Left lung (tissue), 4 donors: ENCODE measurements at regions not wholly inside any gene's neighbourhood (a gene's known extent, or its start where the extent isn't known, plus 50 kb on each side); places are given as distances from the start of the nearest gene placed in this dataset.

Experiments
- ATAC-seq: fragments of 200-7000 bp; cut with Tn5 transposase; one replicate; pipeline ENCODE4 v1.9.1; 2020; ENCODE audit warnings: moderate library complexity
- DNase-seq, 4 donors: peaks; one replicate each; pipeline ENCODE4 v3.0.0-alpha.2; 2013 to 2020
- H3K27ac ChIP-seq, 2 donors: fragments of 200-600 bp; sonication (generic) in 1 of 2; one replicate each; pipeline versions ENCODE4 v1.5.0 to v1.8.0; 2020 to 2021
- H3K27me3 ChIP-seq, 2 donors: fragments of 200-600 bp; sonication (generic) in 1 of 2; one replicate each; pipeline versions ENCODE4 v1.5.0 to v1.8.0; 2020 to 2021
- H3K36me3 ChIP-seq, 2 donors: fragments of 200-600 bp; sonication (generic) in 1 of 2; one replicate each; pipeline versions ENCODE4 v1.5.0 to v1.8.0; 2020 to 2021
- H3K4me1 ChIP-seq, 2 donors: fragments of 200-600 bp; one replicate each; pipeline ENCODE4 v1.8.0; 2021
- H3K4me3 ChIP-seq, 2 donors: fragments of 200-600 bp; sonication (generic) in 1 of 2; one replicate each; pipeline versions ENCODE4 v1.5.0 to v1.8.0; 2020 to 2021; ENCODE audit warnings: mild to moderate bottlenecking in 1 of 2
- H3K9me3 ChIP-seq, 2 donors: fragments of 200-600 bp; sonication (generic) in 1 of 2; one replicate each; pipeline versions ENCODE4 v1.5.0 to v1.8.0; 2020 to 2021
- intact Hi-C, 2 donors: fragments of 100-400 bp; cut with DNase I; formaldehyde crosslinking; loops; one replicate each; pipeline versions ENCODE4 v1.11.2 to v1.14.2; 2022
- TF ChIP-seq, protein P1 (sequence below), 2 donors: fragments of 200-600 bp; sonication (generic) in 1 of 2; IDR thresholded peaks; one replicate each; pipeline versions ENCODE4 v1.5.0 to v1.8.0; 2021; ENCODE audit warnings: antibody characterized with exemption in 2 of 2
- donor health status: DM: no; HTN: yes; CAD: no.
- donor health status: DM: no; HTN: no; CAD: no.

DNA sequence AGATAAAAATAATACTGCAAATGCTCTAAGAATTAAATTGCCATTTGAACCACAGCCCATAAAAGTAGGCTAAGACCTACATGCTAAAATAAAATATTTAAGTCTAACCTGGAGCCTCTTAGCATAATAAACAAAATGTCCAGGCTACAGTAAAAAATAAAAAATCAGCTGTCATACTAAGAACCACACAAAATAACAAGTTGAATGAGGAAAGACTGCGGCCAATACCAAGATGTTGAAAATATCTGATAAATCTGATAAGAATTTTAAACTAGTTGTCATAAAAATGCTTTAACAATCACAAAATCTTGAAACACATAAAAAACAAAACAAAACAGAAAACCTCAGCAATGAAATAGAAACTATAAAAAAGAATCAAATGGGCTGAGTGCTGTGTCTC is 336.9 kb upstream of the MSX2 start:
- Histone ChIP-seq H3K27ac (no peak overlapping the region), H3K27me3 (peaks cover 0 to 51% of the 10 kb centered on the region in 2 donors), H3K4me1 (no peaks in the 10 kb centered on the region), H3K9me3 (no peaks in the 10 kb centered on the region), H3K4me3 (no peak overlapping the region), H3K36me3 (no peaks in the 10 kb centered on the region)
- ATAC-seq (no peak), DNase-seq (no peak)
- intact Hi-C loops: no loop called here
- TF ChIP-seq, protein P1, sequence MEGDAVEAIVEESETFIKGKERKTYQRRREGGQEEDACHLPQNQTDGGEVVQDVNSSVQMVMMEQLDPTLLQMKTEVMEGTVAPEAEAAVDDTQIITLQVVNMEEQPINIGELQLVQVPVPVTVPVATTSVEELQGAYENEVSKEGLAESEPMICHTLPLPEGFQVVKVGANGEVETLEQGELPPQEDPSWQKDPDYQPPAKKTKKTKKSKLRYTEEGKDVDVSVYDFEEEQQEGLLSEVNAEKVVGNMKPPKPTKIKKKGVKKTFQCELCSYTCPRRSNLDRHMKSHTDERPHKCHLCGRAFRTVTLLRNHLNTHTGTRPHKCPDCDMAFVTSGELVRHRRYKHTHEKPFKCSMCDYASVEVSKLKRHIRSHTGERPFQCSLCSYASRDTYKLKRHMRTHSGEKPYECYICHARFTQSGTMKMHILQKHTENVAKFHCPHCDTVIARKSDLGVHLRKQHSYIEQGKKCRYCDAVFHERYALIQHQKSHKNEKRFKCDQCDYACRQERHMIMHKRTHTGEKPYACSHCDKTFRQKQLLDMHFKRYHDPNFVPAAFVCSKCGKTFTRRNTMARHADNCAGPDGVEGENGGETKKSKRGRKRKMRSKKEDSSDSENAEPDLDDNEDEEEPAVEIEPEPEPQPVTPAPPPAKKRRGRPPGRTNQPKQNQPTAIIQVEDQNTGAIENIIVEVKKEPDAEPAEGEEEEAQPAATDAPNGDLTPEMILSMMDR (IDR thresholded peaks at IDR 0.05): no peak

DNA sequence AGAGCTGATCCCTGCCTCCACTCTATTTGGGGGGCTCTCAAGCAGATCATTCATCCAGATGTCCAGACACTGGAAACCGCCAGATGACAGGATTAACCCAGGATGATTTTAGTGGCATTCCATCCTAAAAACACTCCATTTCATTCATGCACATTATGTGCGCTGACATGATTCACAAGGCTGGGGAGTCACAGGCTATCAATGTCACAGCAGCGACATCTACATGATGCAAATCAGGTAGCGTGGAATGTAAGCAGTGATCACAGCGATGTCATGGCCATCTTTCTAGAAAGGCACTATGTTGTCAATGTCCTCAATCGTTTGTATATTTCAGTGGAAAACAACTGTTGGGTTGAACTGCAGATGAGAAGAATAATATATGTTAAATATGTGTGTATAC is 331.5 kb upstream of the MSX2 start:
- Histone ChIP-seq H3K27ac (no peak overlapping the region), H3K9me3 (no peaks in the 10 kb centered on the region), H3K4me3 (no peak overlapping the region), H3K4me1 (no peaks in the 10 kb centered on the region), H3K36me3 (no peaks in the 10 kb centered on the region), H3K27me3 (peaks cover 0 to 47% of the 10 kb centered on the region in 2 donors)
- intact Hi-C loops: no loop called here
- DNase-seq (no peak), ATAC-seq (no peak)
- TF ChIP-seq, protein P1 (IDR thresholded peaks at IDR 0.05): no peak

DNA sequence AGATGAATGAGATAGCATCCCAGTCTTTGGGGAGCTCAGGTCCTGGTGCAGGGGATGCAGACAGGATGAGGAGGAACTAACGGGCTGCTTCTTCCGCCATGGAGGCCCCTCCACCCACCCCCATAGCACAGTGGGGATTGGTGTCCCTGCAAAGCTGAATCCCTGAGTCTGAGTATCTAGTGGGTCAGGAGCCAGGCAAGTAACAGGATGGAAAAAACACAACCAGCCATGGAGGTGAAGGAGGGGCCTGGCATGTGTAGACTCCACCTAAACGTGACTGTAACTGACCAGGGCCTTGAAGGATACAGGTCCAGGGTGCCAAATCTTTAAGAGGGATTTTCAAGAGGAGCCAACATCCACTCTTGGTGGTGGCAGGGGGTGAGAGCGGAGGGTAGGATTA is 327.8 kb upstream of the MSX2 start:
- H3K9me3 ChIP-seq: no peaks in the 10 kb centered on the region
- no peaks in the 10 kb centered on the region for H3K36me3 ChIP-seq
- DNase-seq: no peak
- H3K27ac ChIP-seq: no peak overlapping the region
- peaks cover 0 to 36% of the 10 kb centered on the region in 2 donors for H3K27me3 ChIP-seq
- H3K4me1 ChIP-seq: no peaks in the 10 kb centered on the region
- intact Hi-C loops: no loop called here
- TF ChIP-seq, protein P1 (IDR thresholded peaks at IDR 0.05): no peak
- ATAC-seq: no peak
- H3K4me3 ChIP-seq: no peak overlapping the region

DNA sequence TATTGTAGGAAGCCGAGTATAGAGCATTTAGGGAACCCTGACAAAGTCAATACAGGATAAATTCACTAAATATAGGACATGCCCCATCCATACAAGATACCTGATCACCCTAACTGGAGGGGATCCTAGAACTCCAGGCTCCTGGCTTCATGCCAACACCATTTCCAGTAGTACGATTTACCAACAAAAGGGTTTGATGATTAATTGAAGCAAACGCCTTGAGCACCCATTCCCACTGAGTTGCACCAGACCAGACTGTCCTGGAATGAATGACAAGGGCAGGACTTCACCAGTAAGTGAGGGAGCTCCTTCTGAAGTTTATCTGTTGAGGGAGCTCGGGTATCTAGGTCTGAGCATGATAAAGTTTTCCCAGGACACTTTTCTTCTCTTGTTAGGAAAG is 327.2 kb upstream of the MSX2 start:
- H3K9me3 ChIP-seq: no peaks in the 10 kb centered on the region
- intact Hi-C loops: no loop called here
- H3K27ac ChIP-seq: no peak overlapping the region
- DNase-seq (no peak), ATAC-seq (no peak)
- H3K4me1 ChIP-seq: no peaks in the 10 kb centered on the region
- H3K27me3 ChIP-seq: peaks cover 0 to 33% of the 10 kb centered on the region in 2 donors
- H3K36me3 ChIP-seq: no peaks in the 10 kb centered on the region
- TF ChIP-seq, protein P1 (IDR thresholded peaks at IDR 0.05): no peak
- no peak overlapping the region for H3K4me3 ChIP-seq

DNA sequence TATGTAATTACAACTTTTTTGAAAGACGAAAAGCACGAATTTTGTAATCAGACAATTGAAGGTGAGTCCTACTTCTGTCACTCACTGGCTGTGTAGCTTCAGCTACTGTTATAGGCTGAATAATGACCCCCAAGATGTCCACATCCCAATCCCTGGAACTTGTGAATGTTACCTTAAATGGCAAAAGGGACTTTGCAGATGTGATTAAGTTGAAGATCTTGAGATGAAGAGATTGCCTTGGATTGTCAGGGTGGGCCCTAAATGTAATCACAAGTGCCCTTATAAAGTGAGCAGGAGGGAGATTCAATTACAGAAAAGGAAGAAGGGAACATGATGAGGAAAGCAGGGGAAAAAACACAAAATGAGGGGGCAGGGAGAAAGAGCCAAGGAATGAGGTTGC is 326.2 kb upstream of the MSX2 start:
- Histone ChIP-seq H3K36me3 (no peaks in the 10 kb centered on the region), H3K4me1 (no peaks in the 10 kb centered on the region), H3K27ac (no peak overlapping the region), H3K4me3 (no peak overlapping the region), H3K9me3 (no peaks in the 10 kb centered on the region), H3K27me3 (peaks cover 0 to 29% of the 10 kb centered on the region in 2 donors)
- TF ChIP-seq, protein P1 (IDR thresholded peaks at IDR 0.05): no peak
- ATAC-seq (no peak), DNase-seq (no peak)
- intact Hi-C loops: no loop called here
